ENCODE measurements at regions not wholly inside any gene's neighbourhood (a gene's known extent, or its start where the extent isn't known, plus 50 kb on each side); places are given as distances from the start of the nearest gene placed in this dataset.
"Not testable (repeated sequence)": the region's sequence is repeated elsewhere in the genome, so short reads cannot be mapped to it uniquely, and the experiment has no call there.

DNA sequence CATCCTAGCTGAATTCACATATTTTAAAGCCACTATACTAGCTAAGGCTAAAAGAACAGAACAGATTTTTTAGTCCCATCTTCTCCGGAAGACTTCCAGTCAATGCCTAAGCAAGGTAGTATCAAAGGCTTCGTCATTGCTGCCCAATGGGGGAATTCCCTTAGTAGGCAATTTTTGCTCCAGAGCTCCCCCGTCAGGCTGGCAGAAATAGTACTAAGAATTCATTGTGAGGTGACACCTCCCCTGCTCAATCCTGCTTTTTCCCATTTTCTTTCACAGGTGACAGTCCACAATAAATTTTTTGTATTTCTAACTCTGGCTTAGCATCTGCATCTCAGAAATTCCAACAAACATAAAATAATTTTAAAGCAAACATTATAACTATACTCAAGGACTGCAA is 52.8 kb upstream of the SRSF6 start:
- H3K4me3 ChIP-seq (ENCODE audit: low read depth, low read length), result no peak overlapping the region
- TF ChIP-seq, protein P1, sequence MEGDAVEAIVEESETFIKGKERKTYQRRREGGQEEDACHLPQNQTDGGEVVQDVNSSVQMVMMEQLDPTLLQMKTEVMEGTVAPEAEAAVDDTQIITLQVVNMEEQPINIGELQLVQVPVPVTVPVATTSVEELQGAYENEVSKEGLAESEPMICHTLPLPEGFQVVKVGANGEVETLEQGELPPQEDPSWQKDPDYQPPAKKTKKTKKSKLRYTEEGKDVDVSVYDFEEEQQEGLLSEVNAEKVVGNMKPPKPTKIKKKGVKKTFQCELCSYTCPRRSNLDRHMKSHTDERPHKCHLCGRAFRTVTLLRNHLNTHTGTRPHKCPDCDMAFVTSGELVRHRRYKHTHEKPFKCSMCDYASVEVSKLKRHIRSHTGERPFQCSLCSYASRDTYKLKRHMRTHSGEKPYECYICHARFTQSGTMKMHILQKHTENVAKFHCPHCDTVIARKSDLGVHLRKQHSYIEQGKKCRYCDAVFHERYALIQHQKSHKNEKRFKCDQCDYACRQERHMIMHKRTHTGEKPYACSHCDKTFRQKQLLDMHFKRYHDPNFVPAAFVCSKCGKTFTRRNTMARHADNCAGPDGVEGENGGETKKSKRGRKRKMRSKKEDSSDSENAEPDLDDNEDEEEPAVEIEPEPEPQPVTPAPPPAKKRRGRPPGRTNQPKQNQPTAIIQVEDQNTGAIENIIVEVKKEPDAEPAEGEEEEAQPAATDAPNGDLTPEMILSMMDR (conservative IDR thresholded peaks at IDR 0.05; ENCODE audit: low read depth, low read length), result peak; percentile 17
- no peak for DNase-seq (ENCODE audit: low read depth)

DNA sequence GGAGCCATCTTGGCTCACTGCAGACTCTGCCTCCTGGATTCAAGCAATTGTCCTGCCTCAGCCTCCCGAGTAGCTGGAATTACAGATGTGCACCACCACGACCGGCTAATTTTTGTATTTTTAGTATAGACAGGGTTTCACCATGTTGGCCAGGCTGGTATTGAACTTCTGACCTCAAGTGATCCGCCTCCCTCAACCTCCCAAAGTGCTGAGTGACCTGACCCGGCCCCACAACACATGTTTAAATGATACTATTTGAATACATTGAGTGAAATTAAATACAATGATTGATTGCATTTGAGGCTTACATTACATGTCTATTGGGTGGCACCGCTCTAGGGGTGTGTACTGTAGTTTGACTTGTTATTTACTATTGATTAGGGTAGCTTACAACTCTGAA is 56.8 kb upstream of the SRSF6 start:
- DNase-seq (ENCODE audit: low read depth); H3K4me3 ChIP-seq (ENCODE audit: low read depth, low read length): not testable (repeated sequence)

DNA sequence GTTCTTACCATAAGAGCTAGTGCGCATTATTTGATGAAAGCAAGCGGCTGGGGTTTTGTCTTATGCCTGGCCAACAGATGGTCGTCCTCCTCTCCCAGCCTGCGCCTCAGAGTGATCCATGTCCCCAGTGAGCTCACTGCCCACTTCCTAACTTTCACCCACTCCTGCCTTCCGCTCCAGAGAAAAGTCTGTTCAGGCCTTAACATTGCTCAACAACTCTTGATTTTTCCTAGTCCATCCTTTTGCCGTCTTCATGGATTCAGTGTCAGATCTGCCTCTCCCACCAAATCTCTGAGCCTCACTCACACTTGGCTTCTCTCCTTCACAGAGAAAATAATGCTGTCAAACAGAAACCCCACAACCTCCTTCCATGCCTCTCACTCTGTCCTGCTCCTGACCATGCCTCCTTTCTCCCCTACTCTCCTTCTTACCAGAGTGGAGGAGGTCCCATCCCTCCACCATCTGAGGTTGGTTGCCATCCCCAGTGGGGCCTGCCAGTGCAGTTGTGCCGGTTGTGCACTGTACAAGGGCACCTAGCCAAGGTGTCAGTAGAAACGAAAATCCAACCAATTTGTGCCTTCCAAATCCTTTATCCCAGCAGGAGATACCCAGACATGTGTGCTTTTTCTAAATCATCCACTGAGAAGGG is 58.9 kb upstream of the SRSF6 start:
- no peak overlapping the region for H3K4me3 ChIP-seq (ENCODE audit: low read depth, low read length)
- TF ChIP-seq, protein P1 (conservative IDR thresholded peaks at IDR 0.05; ENCODE audit: low read depth, low read length), result no peak
- DNase-seq (ENCODE audit: low read depth), result no peak

DNA sequence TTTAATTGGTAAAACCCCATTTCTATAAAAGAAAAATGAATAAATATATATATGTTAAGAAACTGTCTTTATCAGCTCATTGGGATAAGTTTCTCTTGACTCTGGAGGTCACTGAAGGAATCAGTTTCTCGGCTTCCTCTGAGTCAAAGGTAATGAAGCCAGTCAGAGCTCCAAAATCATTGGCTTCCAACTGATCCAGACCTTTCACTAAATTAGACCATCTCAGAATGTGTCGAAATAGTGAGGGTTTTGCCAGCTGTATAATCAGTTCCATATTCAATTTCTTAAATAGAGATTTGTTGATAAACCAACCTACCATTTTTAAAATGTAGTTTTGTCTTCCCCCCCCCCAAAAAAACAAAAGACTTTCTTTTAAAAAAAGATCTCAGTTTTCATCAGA is 60.5 kb upstream of the SRSF6 start:
- TF ChIP-seq, protein P1 (conservative IDR thresholded peaks at IDR 0.05; ENCODE audit: low read depth, low read length), result no peak
- DNase-seq (ENCODE audit: low read depth), result no peak
- no peak overlapping the region for H3K4me3 ChIP-seq (ENCODE audit: low read depth, low read length)

DNA sequence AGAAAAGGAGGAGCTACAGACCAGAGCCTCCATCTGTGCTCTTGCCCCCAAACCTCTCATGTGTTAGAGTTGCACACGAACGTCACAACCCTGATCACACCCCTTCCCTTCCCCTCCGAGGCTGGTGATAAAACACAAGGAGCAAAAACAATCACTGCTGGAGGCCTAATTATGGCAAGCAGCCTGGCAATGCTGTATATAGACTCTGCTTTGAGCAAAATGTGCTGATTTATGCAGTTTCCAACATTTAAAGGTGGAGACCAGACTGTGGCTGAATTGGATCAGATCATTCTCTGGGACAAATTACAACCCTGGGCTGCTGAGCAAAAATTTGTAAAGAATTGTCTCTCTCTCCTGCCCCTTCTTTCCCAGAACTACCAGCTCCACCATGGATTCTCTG is 64.6 kb upstream of the SRSF6 start:
- H3K4me3 ChIP-seq (ENCODE audit: low read depth, low read length), result no peak overlapping the region
- no peak for DNase-seq (ENCODE audit: low read depth)
- TF ChIP-seq, protein P1 (conservative IDR thresholded peaks at IDR 0.05; ENCODE audit: low read depth, low read length), result no peak

DNA sequence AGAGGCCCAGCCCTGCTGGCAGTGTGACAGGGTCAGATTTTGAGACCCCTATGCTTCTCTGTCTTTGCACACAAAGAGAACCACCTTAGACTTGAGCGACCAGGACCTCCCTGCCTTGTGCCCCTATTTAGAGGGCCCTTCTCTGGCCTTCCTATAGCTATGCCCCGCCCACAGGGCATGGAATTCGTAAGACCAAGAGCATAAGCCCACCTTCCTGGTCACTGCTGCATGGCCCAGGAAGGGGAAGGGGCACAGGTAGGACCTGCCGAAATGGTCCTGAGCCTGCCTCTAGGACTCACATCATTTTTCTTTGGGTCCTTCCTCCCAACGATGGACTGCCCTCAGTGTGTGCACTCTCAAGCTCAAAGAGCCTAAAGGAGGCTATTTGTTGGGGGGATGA is 65.1 kb upstream of the SRSF6 start:
- H3K4me3 ChIP-seq (ENCODE audit: low read depth, low read length), result no peak overlapping the region
- TF ChIP-seq, protein P1 (conservative IDR thresholded peaks at IDR 0.05; ENCODE audit: low read depth, low read length), result no peak
- DNase-seq (ENCODE audit: low read depth), result no peak

DNA sequence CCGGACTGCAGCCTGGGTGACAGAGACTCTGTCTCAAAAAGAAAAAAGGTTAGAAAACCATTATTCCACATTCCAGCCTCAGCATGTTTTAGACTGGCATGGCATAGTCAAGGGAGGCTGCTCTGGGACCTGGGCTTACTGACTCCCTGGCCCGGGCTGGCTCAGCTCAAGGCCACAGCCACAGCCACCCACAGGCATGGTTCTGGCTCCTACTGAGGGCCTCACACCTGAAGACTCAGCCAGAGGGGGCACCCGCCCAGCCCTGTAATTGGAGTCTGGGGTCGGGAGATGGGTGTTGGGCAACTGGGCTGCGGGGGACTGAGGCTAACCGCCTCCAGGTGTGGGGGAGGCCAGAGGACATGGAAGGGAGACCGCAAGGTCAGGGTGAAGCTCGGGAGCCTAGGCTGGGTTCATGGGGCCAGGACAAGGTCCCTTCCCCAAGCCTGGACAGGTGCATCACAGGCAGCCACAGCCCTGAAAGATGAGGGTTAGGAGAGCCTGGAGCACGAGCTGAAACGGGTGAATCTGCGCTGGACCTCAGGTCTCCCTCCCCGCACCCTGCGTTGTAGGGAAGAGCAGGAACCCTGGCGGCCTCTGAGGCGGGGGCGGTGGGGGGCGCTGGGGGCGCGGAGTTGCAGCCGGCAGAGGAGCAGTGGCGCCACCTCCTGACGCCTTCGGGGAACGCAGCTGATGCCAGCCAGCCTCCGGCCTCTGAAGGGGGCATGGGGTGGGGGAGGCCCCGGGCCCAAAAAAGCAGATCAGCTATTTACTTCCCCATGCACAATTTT is 67.7 kb upstream of the SRSF6 start:
- no peak for DNase-seq (ENCODE audit: low read depth)
- TF ChIP-seq, protein P1 (conservative IDR thresholded peaks at IDR 0.05; ENCODE audit: low read depth, low read length), result peak; percentile 19

More for the DNA sequence above, 67.7 kb upstream of the SRSF6 start:
- no peak overlapping the region for H3K4me3 ChIP-seq (ENCODE audit: low read depth, low read length)

Data from choroid plexus epithelial cell (primary cell).